Breast epithelium (tissue), 3 donors: ENCODE measurements at regions not wholly inside any gene's neighbourhood (a gene's known extent, or its start where the extent isn't known, plus 50 kb on each side); places are given as distances from the start of the nearest gene placed in this dataset.

Experiments
- CTCF ChIP-seq, 3 donors: fragments of 450-650 bp; IDR thresholded peaks; one replicate each; pipeline ENCODE4 v1.5.1; 2016 to 2017; ENCODE audit warnings: antibody characterized with exemption in 3 of 3, mild to moderate bottlenecking in 3 of 3, moderate library complexity in 3 of 3
- POLR2A ChIP-seq: fragments of 450-650 bp; IDR thresholded peaks from one replicate; pipeline ENCODE4 v1.6.1; 2016; ENCODE audit warnings: antibody characterized with exemption, mild to moderate bottlenecking, moderate library complexity
- POLR2AphosphoS5 ChIP-seq, 3 donors: sonication (generic); formaldehyde crosslinking; IDR thresholded peaks; one replicate each; pipeline ENCODE4 v1.6.1; 2017; ENCODE audit warnings: antibody characterized with exemption in 3 of 3

- TF ChIP-seq CTCF (IDR thresholded peaks at IDR 0.05): no peak
- TF ChIP-seq POLR2AphosphoS5 (IDR thresholded peaks at IDR 0.05): no peak
- TF ChIP-seq POLR2A: no peak
These were observed 148.4 kb upstream of the FAM20A start for GRCh38 chr17:68749349-68750207.
